ENCODE measurements at regions not wholly inside any gene's neighbourhood (a gene's known extent, or its start where the extent isn't known, plus 50 kb on each side); places are given as distances from the start of the nearest gene placed in this dataset.

GRCh38 chr21:38140207-38140903 lies 116.4 kb upstream of the KCNJ15 start:
- Mint-ChIP-seq H3K36me3 (ENCODE audit: low read depth) (peaks cover 8% of the 10 kb centered on the region), H3K9me3 (peaks cover 29% of the 10 kb centered on the region)

DNA sequence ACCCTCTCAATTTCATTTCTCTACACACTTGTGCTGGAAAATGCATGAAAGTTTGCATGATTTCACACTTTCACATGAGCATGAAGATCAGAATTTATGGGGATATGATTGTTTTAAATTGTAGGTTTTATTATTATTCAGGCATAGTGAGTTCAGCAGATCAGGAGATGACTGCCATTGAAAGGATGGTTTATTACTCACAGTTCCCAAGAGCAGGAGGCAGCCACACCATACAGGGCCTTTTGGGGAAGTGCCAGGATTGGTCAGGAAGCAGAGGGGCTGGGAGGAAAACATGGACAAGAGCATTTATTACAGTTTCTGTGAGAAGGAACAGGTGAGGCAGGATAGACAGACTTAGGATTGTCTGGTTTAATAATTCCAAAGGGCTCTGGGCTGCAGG lies 114.6 kb upstream of the KCNJ15 start:
- Mint-ChIP-seq H3K9me3 (peaks cover 34% of the 10 kb centered on the region), H3K4me1 (peaks cover 22% of the 10 kb centered on the region), H3K27ac (no peak overlapping the region), H3K36me3 (ENCODE audit: low read depth) (peaks cover 8% of the 10 kb centered on the region), H3K4me3 (no peak overlapping the region), H3K27me3 (ENCODE audit: low read depth, poor library complexity) (peaks cover 9% of the 10 kb centered on the region)
- DNase-seq: no peak
- no peak for TF ChIP-seq CTCF (IDR thresholded peaks at IDR 0.05)

More at GRCh38 chr21:38140207-38140903, 116.4 kb upstream of the KCNJ15 start:
- TF ChIP-seq CTCF (IDR thresholded peaks at IDR 0.05): no peak
- no peak for DNase-seq
- peaks cover 22% of the 10 kb centered on the region for H3K4me1 Mint-ChIP-seq
- H3K27me3 Mint-ChIP-seq (ENCODE audit: low read depth, poor library complexity): peaks cover 9% of the 10 kb centered on the region
- H3K4me3 Mint-ChIP-seq: no peak overlapping the region
- no peak overlapping the region for H3K27ac Mint-ChIP-seq

- DNase-seq: no peak
- TF ChIP-seq CTCF (IDR thresholded peaks at IDR 0.05): no peak
- Mint-ChIP-seq H3K36me3 (ENCODE audit: low read depth) (peaks cover 8% of the 10 kb centered on the region), H3K4me3 (no peak overlapping the region), H3K27me3 (ENCODE audit: low read depth, poor library complexity) (peaks cover 9% of the 10 kb centered on the region), H3K9me3 (peaks cover 34% of the 10 kb centered on the region), H3K4me1 (peaks cover 18% of the 10 kb centered on the region), H3K27ac (no peak overlapping the region)
Measured at GRCh38 chr21:38144193-38144592, 112.6 kb upstream of the KCNJ15 start.

DNA sequence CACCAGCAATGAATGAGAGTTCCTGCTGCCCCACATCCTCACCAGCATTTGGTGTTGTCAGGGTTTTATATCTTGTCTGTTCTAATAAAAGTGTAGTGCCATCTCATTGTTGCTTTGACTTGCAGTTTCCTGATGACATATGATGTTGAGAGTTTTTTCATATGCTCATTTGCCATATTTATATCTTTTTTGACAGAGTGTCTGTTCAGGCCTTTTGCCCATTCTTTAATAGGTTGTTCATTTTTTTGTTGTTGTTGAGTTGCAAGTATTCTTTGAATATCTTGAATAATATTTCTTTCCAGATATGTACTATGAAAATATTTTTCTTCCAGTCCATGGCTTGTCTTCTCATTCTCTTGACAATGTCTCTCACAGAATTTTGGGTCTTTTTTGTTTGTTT lies 111.7 kb upstream of the KCNJ15 start:
- Mint-ChIP-seq H3K27me3 (ENCODE audit: low read depth, poor library complexity) (peaks cover 9% of the 10 kb centered on the region), H3K36me3 (ENCODE audit: low read depth) (peaks cover 8% of the 10 kb centered on the region), H3K27ac (no peak overlapping the region), H3K4me1 (peaks cover 11% of the 10 kb centered on the region), H3K4me3 (no peak overlapping the region), H3K9me3 (peaks cover 34% of the 10 kb centered on the region)
- DNase-seq: no peak
- no peak for TF ChIP-seq CTCF (IDR thresholded peaks at IDR 0.05)

DNA sequence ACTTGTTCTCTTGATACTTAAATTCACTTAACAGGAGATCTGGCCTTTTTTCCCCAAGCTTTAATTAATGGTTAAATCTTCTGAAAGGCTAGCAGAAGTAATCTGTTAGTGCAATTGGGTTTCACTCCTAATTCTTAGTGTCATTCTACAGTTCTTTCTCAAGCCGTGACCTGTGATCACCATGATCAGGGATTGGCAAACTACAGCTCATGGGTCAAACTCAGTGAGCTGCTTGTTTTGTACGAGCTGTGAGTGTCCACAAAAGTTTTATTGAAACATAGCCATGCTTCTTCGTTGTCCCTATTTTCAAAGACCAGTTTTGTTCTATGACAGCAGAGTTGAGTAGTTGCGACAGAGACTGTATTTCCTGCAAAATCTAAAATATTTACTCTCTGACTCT lies 109.4 kb upstream of the KCNJ15 start:
- peaks cover under 1% of the 10 kb centered on the region for H3K36me3 Mint-ChIP-seq (ENCODE audit: low read depth)
- peaks cover 25% of the 10 kb centered on the region for H3K9me3 Mint-ChIP-seq
- no peak for TF ChIP-seq CTCF (IDR thresholded peaks at IDR 0.05)
- no peak overlapping the region for H3K27ac Mint-ChIP-seq
- no peak overlapping the region for H3K4me3 Mint-ChIP-seq
- peaks cover 5% of the 10 kb centered on the region for H3K27me3 Mint-ChIP-seq (ENCODE audit: low read depth, poor library complexity)
- H3K4me1 Mint-ChIP-seq: no peaks in the 10 kb centered on the region
- DNase-seq: no peak

GRCh38 chr21:38148046-38148445 lies 108.7 kb upstream of the KCNJ15 start:
- H3K36me3 Mint-ChIP-seq (ENCODE audit: low read depth): no peaks in the 10 kb centered on the region
- no peaks in the 10 kb centered on the region for H3K4me1 Mint-ChIP-seq
- H3K27ac Mint-ChIP-seq: no peak overlapping the region
- no peak for DNase-seq
- no peak for TF ChIP-seq CTCF (IDR thresholded peaks at IDR 0.05)
- no peak overlapping the region for H3K4me3 Mint-ChIP-seq
- H3K9me3 Mint-ChIP-seq: peaks cover 19% of the 10 kb centered on the region
- H3K27me3 Mint-ChIP-seq (ENCODE audit: low read depth, poor library complexity): peaks cover 3% of the 10 kb centered on the region

Measured in nephron progenitor cell (in vitro differentiated cells).